HEK293T (cell line): ENCODE measurements at regions not wholly inside any gene's neighbourhood (a gene's known extent, or its start where the extent isn't known, plus 50 kb on each side); places are given as distances from the start of the nearest gene placed in this dataset.
"Not testable (repeated sequence)": the region's sequence is repeated elsewhere in the genome, so short reads cannot be mapped to it uniquely, and the experiment has no call there.

Experiments used
- CTCF ChIA-PET: fragments of 350-600 bp; formaldehyde crosslinking; extraction: SDS; loops from one replicate; lab custom pipeline; 2021; ENCODE audit warnings: antibody characterized with exemption, inconsistent platforms; lab: Yijun Ruan, JAX
- POLR2A ChIA-PET: fragments of 350-600 bp; formaldehyde crosslinking; extraction: SDS; loops from one replicate; lab custom pipeline; 2020; ENCODE audit warnings: antibody characterized with exemption, inconsistent platforms; lab: Yijun Ruan, JAX
- DNase-seq: peaks from one replicate; pipeline ENCODE4 v3.0.0; 2012; ENCODE audit warnings: mixed read lengths; ENCODE audit errors: extremely low spot score
- ARNT ChIP-seq: fragments of 450-650 bp; IDR thresholded peaks from 2 replicates; pipeline ENCODE4 v1.6.1; 2017; ENCODE audit warnings: mild to moderate bottlenecking
- BHLHE40 ChIP-seq: fragments of 450-650 bp; IDR thresholded peaks from 2 replicates; pipeline ENCODE4 v1.6.1; 2016; ENCODE audit warnings: mild to moderate bottlenecking, moderate library complexity, borderline replicate concordance
- CTBP1 ChIP-seq: fragments of 450-650 bp; IDR thresholded peaks from 2 replicates; pipeline ENCODE4 v1.6.1; 2016; ENCODE audit warnings: borderline replicate concordance
- ELF4 ChIP-seq: fragments of 450-650 bp; IDR thresholded peaks from 2 replicates; pipeline ENCODE4 v1.6.1; 2017; ENCODE audit warnings: antibody characterized with exemption
- FOXA1 ChIP-seq: fragments of 450-650 bp; IDR thresholded peaks from 2 replicates; pipeline ENCODE4 v1.6.1; 2016; ENCODE audit warnings: mild to moderate bottlenecking
- FOXK2 ChIP-seq: fragments of 450-650 bp; IDR thresholded peaks from 2 replicates; pipeline ENCODE4 v1.6.1; 2016; ENCODE audit warnings: mild to moderate bottlenecking
- FOXM1 ChIP-seq: fragments of 450-650 bp; IDR thresholded peaks from 2 replicates; pipeline ENCODE4 v1.6.1; 2017; ENCODE audit warnings: mild to moderate bottlenecking, borderline replicate concordance
- HDGF ChIP-seq: fragments of 450-650 bp; IDR thresholded peaks from 2 replicates; pipeline ENCODE4 v1.6.1; 2017; ENCODE audit warnings: antibody characterized with exemption, borderline replicate concordance
- L3MBTL2 ChIP-seq: fragments of 450-650 bp; conservative IDR thresholded peaks from 2 replicates; pipeline ENCODE4 v1.6.1; 2016; ENCODE audit warnings: mild to moderate bottlenecking
- LEF1 ChIP-seq: fragments of 450-650 bp; IDR thresholded peaks from 2 replicates; pipeline ENCODE4 v1.6.1; 2017; ENCODE audit warnings: mild to moderate bottlenecking, borderline replicate concordance
- NFRKB ChIP-seq: fragments of 450-650 bp; IDR thresholded peaks from 2 replicates; pipeline ENCODE4 v1.6.1; 2016; ENCODE audit warnings: mild to moderate bottlenecking, moderate library complexity
- PKNOX1 ChIP-seq: fragments of 450-650 bp; IDR thresholded peaks from 2 replicates; pipeline ENCODE4 v1.6.1; 2016
- SP1 ChIP-seq: fragments of 450-650 bp; IDR thresholded peaks from 2 replicates; pipeline ENCODE4 v1.6.1; 2017
- SUZ12 ChIP-seq: fragments of 450-650 bp; IDR thresholded peaks from 2 replicates; pipeline ENCODE4 v1.6.1; 2016; ENCODE audit warnings: mild to moderate bottlenecking
- TARDBP ChIP-seq: fragments of 450-650 bp; IDR thresholded peaks from 2 replicates; pipeline ENCODE4 v1.6.1; 2016
- ZNF384 ChIP-seq: fragments of 450-650 bp; IDR thresholded peaks from 2 replicates; pipeline ENCODE4 v1.6.1; 2016

- POLR2A ChIA-PET, result no interaction called here
- no peak for DNase-seq
- CTCF ChIA-PET, result interaction anchor here (1.0 kb wide), 1 partner anchor 8 kb away, joined by 3 read pairs; no protein-coding TSS in a partner anchor
- no peak for TF ChIP-seq L3MBTL2
- TF ChIP-seq ARNT, result no peak
- TF ChIP-seq ELF4, result no peak
- no peak for TF ChIP-seq LEF1
- TF ChIP-seq FOXM1, result no peak
- no peak for TF ChIP-seq BHLHE40
- no peak for TF ChIP-seq PKNOX1
- no peak for TF ChIP-seq CTBP1
- TF ChIP-seq ZNF384, result no peak
- no peak for TF ChIP-seq FOXA1
- no peak for TF ChIP-seq TARDBP
- no peak for TF ChIP-seq SUZ12
These were observed 86.8 kb upstream of the WSB1 start for GRCh38 chr17:27207073-27207513.

- CTCF ChIA-PET, DNase-seq, POLR2A ChIA-PET: not testable (repeated sequence)
These were observed 85.5 kb upstream of the WSB1 start for GRCh38 chr17:27208370-27208769.

GRCh38 chr17:27209316-27209715 is 84.6 kb upstream of the WSB1 start:
- DNase-seq, result no peak
- TF ChIP-seq ELF4 (no peak), ARNT (no peak)
- ChIA-PET CTCF (no interaction called here), POLR2A (no interaction called here)

- DNase-seq, CTCF ChIA-PET, POLR2A ChIA-PET: not testable (repeated sequence)
These were observed 83.1 kb upstream of the WSB1 start for GRCh38 chr17:27210809-27211208.

- POLR2A ChIA-PET, result no interaction called here
- CTCF ChIA-PET, result no interaction called here
- DNase-seq, result no peak
- TF ChIP-seq L3MBTL2 (no peak), ARNT (no peak), FOXM1 (no peak), LEF1 (no peak), SP1 (no peak), CTBP1 (no peak), ELF4 (no peak), NFRKB (no peak), PKNOX1 (no peak), FOXA1 (no peak), SUZ12 (no peak), HDGF (no peak), FOXK2 (no peak), BHLHE40 (no peak), TARDBP (no peak), ZNF384 (no peak)
These were observed 77.1 kb upstream of the WSB1 start for GRCh38 chr17:27216836-27217235.

GRCh38 chr17:27217631-27218030 is 76.3 kb upstream of the WSB1 start:
- no peak for DNase-seq
- ChIA-PET POLR2A (no interaction called here), CTCF (no interaction called here)
- TF ChIP-seq LEF1, result no peak
- no peak for TF ChIP-seq BHLHE40
- no peak for TF ChIP-seq FOXA1
- no peak for TF ChIP-seq ELF4

- no peak for DNase-seq
- CTCF ChIA-PET, result no interaction called here
- POLR2A ChIA-PET, result no interaction called here
- TF ChIP-seq FOXA1 (no peak), LEF1 (no peak), L3MBTL2 (no peak), CTBP1 (no peak), ARNT (no peak), PKNOX1 (no peak), SUZ12 (no peak), SP1 (no peak), ZNF384 (no peak), ELF4 (no peak), FOXM1 (no peak), HDGF (no peak), NFRKB (no peak), FOXK2 (no peak), BHLHE40 (no peak), TARDBP (no peak)
These were observed 75.9 kb upstream of the WSB1 start for GRCh38 chr17:27218041-27218440.
